Stimulated activated CD4-positive, alpha-beta T cell treated with anti-CD3 and anti-CD28 coated beads, TNF-alpha, amount 100 ng/mL, for 24 hours (primary cell): ENCODE measurements at regions not wholly inside any gene's neighbourhood (a gene's known extent, or its start where the extent isn't known, plus 50 kb on each side); places are given as distances from the start of the nearest gene placed in this dataset.

Experiments used
- DNase-seq, 3 experiments: peaks; one replicate each; pipeline ENCODE4 v3.0.0-alpha.2; 2020; ENCODE audit warnings: low read depth in 3 of 3

GRCh38 chr6:14693301-14694192, 552.3 kb upstream of the JARID2 start:
- DNase-seq = no peak

- no peak for DNase-seq
Observed at GRCh38 chr6:14694308-14694707, 551.6 kb upstream of the JARID2 start.

DNA sequence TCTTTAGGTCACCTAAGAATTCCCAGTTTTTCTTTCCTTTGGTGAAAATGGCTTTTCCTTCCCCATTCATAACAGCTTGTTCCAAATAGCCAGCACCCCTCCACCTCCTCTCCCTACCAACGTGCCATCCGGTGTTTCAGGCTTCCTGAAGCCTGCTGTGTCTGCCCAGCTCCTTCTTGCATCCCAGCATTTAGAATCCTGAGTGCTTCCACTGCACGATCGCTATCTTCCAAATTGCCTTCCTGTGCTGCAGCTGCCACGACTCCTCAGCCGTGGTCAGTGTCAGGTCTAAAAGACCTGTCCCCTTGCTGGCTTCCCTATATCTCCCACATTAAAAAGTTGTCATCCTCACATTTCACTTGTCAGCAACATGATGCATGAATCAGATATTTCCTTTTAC, 550.3 kb upstream of the JARID2 start:
- DNase-seq = no peak

DNA sequence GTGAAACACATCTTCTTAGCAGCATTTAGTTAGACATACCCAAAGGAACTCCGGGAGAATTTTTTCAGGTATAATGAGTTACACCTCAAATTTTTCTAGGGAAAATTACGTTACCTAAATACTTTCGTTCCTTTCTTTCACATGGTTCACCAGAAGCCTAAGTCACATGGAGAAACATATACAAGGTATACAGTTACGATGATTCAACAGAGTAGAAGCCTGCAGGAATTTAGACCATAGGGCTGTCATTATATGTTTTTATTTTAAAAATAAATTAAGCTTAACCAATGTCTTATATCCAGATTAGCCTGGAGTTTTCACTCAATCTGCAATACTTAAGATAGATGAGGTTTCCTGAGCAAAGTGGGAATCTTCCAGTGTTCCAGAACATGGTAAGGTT, 549.5 kb upstream of the JARID2 start:
- DNase-seq = no peak

- DNase-seq = no peak
Observed at GRCh38 chr6:14697427-14697826, 548.4 kb upstream of the JARID2 start.

DNA sequence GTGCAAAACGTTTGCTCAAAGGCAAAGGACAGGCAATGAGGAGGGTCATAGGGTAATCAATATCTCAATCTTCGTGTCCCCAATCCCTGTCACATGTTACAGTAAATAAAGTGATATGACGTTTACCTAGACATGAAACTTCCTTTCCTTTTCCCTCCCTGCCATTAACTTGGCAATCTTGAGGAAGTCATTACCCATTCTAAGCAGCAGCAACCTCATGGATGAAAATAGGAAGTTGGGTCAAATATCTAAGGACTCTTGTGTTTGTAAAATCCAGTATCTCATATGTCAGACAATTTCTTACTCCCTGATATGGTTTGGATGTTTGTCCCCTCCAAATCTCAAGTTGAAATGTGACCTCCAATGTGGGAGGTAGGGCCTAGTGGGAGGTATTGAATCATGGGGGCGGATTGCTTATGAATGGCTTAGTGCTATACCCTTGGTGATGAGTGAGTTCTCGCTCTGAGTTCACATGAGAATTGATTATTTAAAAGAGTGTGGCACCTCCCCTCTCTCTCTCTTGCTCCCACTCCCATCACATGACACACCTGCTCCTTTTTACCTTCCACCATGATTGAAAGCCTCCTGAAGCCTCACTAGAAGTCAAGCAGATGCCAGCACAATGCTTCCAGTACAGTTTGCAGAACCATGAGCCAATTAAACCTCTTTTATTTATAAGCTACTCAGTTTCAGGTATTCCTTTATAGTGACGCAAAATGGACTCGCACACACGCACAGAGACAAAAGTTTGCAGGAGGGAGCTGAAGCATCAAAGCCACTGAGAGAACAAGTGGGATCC, 545.9 kb upstream of the JARID2 start:
- no peak for DNase-seq

DNA sequence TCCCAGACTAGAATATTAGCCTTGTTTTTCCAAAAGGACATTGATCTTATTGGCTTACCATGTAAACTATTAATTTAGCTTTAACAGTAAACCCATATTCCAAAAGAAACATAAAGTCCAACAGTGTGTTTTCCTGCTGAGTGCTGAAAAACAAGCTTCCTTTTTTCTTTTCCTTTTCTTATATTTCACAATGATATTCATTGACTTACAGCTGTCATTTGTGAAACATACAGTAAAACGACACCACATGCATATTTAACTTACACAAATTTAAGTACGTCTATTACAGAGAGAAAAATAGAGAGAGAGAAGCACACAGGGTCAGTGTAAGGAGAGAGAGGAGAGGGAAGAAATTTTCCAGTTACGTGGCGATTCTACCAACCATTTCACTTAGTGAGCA, 543.9 kb upstream of the JARID2 start:
- DNase-seq = no peak

DNA sequence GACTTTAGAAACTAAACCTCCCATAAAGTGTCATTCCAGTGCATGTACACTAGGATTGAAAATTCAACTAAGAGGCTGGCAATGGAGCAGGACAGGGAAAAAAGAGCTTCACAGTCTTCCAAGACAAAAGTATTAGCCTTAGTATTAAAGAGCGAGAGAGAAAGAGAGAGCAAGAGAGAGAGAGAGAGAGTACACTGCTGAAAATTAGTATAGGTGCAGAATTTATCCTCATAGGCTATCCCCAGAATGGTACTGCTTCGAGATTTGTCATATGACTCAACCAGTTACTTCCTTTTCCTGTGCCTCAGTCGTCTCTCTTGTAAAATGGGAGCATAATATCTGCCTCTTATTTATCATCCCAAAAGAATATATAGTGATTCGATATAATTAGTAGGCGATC, 543.2 kb upstream of the JARID2 start:
- DNase-seq = no peak

DNA sequence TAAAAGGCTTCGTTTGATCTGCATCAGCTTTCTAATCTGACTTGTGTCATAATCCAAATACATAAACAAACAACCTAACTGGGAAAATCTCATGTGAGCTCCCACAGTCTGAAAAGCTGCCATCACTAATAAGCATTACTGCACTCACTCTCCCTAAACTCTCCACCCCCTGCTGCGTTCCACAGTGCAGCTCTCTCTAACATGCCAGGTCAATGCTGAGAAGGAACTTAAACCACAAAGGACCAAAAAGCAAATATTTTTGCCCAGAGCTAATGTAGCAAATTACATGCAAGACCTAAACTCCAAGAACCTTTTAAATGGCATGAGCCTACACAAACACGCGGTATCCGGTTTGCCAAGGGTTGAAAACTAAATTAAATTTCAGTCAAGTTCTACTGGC, 542.3 kb upstream of the JARID2 start:
- no peak for DNase-seq

DNA sequence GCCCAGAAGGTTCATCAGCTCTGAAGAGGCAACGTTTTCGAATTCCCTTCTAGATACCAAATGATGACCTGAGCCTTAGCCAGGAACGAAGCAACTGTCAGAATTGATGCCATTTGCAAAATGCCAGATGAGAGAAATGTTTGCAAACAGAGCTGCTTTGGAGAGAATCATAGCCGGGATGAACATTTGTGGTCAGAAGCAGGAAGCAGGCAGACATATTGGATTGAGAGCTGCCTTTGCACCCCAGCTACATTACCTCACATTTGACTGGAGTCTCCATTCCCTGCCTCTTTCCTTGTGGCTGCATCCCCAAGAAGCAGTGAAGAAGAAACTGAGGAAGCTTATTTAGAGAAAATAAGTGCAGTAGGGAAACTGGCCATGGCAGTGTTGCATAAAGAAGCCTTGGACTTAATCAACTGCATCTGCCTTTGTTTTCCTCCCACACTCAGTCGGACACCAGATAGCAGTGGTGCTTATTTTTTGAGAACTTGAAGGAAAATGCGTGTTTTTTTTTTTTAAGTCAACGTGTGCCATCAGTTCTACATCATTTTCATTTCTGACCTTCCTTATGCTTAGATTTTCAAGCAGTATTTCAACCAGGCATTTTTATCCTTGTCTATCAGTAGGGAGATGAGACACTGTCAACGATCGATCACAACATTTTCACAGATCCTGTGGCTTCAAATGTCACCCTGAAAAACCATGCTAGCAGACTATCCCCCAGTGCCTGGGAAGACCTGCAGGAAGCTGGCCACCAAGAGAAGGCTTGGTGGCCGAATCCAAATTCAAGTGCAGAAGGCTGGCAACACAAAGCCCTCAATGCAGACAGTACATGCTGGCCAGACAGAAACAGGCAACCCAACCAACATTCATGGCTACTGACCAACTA, 541.2 kb upstream of the JARID2 start:
- DNase-seq = no peak

GRCh38 chr6:14705841-14706377, 540.0 kb upstream of the JARID2 start:
- no peak for DNase-seq

GRCh38 chr6:14706378-14706929, 539.4 kb upstream of the JARID2 start:
- peak; percentile 28 to 84 (median 69) for DNase-seq

DNA sequence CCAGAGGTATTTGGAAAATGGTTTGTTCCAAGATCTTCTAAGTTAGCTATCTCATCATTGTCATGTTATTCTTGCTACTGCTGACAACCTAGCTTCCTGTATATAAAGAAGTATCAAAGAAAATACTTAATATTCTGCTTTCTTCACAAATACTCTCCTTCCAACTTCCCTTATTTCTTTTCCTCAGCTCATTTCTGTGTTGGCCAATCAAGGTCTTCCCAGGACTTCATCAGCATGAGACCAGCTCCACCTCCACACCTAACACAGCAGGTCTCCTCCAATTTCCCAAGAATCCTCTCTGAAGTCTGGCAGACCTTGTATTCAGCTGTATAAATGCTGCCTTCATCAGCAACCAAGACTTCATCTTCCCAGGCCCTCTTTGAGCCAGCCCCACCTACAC, 538.6 kb upstream of the JARID2 start:
- no peak for DNase-seq

DNA sequence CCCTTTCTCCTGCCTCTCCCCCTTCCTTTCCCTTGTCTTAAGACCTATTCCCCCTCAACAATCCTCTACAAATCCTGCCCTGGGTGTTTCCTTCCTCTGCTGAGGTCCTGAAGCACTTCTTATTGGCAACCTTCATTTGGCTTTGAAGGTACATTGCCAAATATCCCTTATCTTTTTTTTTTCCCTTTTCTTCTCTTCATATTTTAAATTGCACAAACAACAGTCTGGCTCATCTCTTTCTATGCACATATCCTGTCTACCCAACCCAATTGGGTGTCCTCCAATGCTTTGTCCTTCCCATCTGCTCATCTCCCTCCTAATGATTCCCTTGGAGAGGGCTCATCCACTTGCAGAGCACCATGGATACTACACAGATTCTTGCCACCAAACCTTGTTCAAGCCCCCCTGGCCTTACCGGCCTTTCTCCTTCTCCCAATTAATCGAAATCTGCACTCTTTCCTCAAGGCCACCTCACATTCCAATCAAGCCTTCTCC, 537.9 kb upstream of the JARID2 start:
- DNase-seq = no peak

DNA sequence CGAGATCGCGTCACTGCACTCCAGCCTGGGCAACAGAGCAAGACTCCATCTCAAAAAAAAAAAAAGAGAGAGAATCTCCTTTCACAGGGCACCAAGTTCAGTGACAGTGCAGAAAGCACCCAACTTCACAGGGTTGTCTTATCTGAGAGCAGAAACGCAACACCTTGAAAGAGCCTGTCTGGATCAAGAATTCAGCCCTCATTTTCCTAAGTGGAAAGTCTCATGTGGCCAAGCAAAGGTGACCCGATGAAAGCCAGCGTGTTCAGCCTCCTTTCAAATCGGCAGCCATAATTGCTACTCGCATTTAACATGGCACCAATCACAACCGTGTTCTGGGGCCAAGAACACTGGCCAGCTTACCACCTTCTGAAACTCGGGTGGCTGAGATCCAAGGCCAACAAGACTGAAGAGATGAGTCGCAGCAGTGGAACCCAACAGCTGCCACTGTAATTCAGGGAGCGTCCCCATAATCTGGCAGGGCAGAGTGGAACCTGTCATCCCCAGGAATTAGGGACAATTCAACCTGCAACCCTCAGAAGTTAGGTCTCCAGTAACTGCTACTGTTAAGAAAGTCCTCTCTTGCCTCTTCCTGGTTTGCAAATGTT, 536.7 kb upstream of the JARID2 start:
- no peak for DNase-seq

DNA sequence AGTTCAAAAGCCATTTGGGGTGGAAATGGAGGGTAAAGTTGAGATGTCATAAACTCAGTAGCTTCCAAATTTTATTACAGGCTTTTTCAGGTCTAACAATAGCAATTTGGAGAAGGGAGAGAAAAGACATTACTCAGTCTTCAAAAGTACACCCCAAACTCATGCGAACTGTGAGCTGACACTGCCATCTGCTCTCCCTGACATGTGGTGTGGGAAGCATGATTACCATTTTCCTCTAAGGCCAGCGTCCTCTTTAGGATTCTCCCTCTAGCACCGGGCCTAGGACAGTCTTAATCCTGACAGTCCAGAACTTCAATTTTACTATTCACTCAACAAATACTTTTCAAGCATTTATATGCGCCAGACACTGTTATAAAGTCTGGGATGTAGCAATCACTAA, 536.0 kb upstream of the JARID2 start:
- no peak for DNase-seq

DNA sequence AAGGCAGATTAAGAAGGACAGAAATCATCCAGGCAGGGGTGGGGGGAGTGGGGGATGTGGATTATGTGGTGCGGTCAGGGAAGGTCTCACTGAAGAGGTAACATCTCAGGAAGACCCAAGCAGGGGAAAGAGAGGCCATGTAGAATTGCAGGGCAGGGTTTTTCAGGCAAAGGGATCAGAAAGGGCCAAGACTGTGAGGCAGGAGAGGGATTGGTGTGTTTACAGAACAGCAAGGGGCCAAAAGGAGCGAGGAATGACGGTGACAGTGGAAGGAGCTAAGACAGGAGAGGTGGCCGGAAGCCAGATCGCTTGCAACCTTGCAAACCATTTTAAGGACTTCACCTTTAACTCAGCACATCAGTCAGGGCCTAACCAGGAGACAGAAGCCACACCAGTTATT, 535.4 kb upstream of the JARID2 start:
- no peak for DNase-seq

GRCh38 chr6:14711056-14711703, 534.7 kb upstream of the JARID2 start:
- DNase-seq = peak in 2 of 3 experiments; percentile 32 to 59

GRCh38 chr6:14711704-14712379, 534.0 kb upstream of the JARID2 start:
- DNase-seq = no peak
